ENCODE measurements at regions not wholly inside any gene's neighbourhood (a gene's known extent, or its start where the extent isn't known, plus 50 kb on each side); places are given as distances from the start of the nearest gene placed in this dataset.
A peak's percentile ranks its signal among the peaks of the same experiment; 100 is the strongest.

DNA sequence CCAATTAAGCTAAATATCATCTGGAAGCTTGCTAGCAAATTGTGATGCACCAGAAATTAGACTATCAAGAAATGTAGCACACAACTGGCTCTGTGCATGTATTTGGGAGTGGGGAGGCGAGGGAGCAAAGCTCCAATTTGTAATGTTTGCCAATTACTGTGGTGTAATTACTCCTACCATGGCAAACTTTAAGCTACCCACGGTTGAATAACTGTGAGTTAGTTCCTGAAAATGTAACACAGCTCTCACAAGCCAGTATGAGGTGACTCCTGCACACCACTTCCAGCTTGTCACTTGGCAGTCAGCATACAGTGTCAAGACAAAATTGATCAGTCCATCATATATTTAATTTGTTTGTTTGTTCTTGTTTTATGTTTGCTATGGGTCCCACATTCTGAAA, 141.2 kb downstream of the TM2D1 start:
- DNase-seq, result no peak
- H3K4me1 ChIP-seq, result no peaks in the 10 kb centered on the region
- intact Hi-C loops (cut with DNase I), result no loop called here
- no peak overlapping the region for H3K4me3 ChIP-seq
- TF ChIP-seq POLR2AphosphoS5 (IDR thresholded peaks at IDR 0.05) (no peak), POLR2A (IDR thresholded peaks at IDR 0.05) (no peak), EP300 (IDR thresholded peaks at IDR 0.05) (no peak)
- TF ChIP-seq, protein P1, sequence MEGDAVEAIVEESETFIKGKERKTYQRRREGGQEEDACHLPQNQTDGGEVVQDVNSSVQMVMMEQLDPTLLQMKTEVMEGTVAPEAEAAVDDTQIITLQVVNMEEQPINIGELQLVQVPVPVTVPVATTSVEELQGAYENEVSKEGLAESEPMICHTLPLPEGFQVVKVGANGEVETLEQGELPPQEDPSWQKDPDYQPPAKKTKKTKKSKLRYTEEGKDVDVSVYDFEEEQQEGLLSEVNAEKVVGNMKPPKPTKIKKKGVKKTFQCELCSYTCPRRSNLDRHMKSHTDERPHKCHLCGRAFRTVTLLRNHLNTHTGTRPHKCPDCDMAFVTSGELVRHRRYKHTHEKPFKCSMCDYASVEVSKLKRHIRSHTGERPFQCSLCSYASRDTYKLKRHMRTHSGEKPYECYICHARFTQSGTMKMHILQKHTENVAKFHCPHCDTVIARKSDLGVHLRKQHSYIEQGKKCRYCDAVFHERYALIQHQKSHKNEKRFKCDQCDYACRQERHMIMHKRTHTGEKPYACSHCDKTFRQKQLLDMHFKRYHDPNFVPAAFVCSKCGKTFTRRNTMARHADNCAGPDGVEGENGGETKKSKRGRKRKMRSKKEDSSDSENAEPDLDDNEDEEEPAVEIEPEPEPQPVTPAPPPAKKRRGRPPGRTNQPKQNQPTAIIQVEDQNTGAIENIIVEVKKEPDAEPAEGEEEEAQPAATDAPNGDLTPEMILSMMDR (IDR thresholded peaks at IDR 0.05), result no peak
- H3K36me3 ChIP-seq, result no peaks in the 10 kb centered on the region
- H3K9me3 ChIP-seq, result no peaks in the 10 kb centered on the region
- H3K27me3 ChIP-seq, result no peaks in the 10 kb centered on the region
- H3K27ac ChIP-seq, result no peak overlapping the region
- WGBS, 2 donors, result 73 to 80% methylated on average over 2 of the region's 2 CpGs

DNA sequence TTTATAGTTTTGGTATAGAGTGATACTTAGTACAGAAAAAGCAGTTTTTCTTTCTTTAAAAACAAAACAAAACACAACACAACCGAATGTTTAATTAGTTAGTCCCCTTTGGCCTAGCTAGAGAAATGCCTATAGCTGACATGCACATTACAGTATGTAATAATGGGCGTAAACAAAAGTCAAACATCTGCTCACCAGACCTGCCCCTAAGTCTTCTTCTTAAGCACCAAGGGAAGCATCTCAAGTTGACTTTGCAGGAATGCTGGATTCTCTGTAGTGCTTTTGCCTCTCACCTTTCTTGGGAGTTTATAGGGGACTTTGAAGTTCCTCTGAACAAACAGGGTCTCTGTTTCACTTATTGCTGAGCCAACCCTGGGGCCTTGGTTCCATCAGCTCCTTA, 143.7 kb downstream of the TM2D1 start:
- no peak for TF ChIP-seq POLR2AphosphoS5 (IDR thresholded peaks at IDR 0.05)
- TF ChIP-seq, protein P1 (IDR thresholded peaks at IDR 0.05), result no peak
- no peak for TF ChIP-seq POLR2A (IDR thresholded peaks at IDR 0.05)
- no peak for TF ChIP-seq EP300 (IDR thresholded peaks at IDR 0.05)
- H3K4me3 ChIP-seq, result no peak overlapping the region
- no peak overlapping the region for H3K27ac ChIP-seq
- no peaks in the 10 kb centered on the region for H3K27me3 ChIP-seq
- no peaks in the 10 kb centered on the region for H3K4me1 ChIP-seq
- intact Hi-C loops (cut with DNase I), result no loop called here
- no peaks in the 10 kb centered on the region for H3K9me3 ChIP-seq
- H3K36me3 ChIP-seq, result no peaks in the 10 kb centered on the region
- 79 to 82% methylated on average over 2 of the region's 2 CpGs for WGBS, 2 donors
- no peak for DNase-seq

DNA sequence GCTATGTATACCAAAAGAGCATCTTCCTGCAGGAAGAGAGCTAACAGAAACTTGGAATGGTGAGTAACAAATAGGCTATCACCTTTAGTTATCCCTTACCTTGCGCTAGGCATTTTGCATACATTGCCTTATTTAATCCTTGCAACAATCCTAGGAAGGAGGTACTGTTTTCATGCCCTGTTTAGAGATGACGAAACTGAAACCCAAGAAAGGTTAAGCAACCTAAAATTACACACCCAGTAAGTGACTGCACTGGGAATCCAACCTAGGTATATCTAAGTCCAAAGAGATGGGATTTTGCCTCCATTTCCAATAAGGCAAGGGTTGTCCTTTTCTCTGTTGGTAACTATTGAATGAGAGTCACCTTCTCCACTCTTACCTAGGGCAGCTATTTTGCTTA, 144.5 kb downstream of the TM2D1 start:
- H3K27me3 ChIP-seq, result no peaks in the 10 kb centered on the region
- H3K36me3 ChIP-seq, result no peaks in the 10 kb centered on the region
- intact Hi-C loops (cut with DNase I), result no loop called here
- no peaks in the 10 kb centered on the region for H3K9me3 ChIP-seq
- no peaks in the 10 kb centered on the region for H3K4me1 ChIP-seq
- WGBS, 2 donors, result 94 to 95% methylated on average over 2 of the region's 2 CpGs
- no peak overlapping the region for H3K4me3 ChIP-seq
- no peak for DNase-seq
- TF ChIP-seq POLR2A (IDR thresholded peaks at IDR 0.05), result no peak
- no peak for TF ChIP-seq POLR2AphosphoS5 (IDR thresholded peaks at IDR 0.05)
- TF ChIP-seq, protein P1 (IDR thresholded peaks at IDR 0.05), result no peak
- no peak for TF ChIP-seq EP300 (IDR thresholded peaks at IDR 0.05)
- no peak overlapping the region for H3K27ac ChIP-seq

DNA sequence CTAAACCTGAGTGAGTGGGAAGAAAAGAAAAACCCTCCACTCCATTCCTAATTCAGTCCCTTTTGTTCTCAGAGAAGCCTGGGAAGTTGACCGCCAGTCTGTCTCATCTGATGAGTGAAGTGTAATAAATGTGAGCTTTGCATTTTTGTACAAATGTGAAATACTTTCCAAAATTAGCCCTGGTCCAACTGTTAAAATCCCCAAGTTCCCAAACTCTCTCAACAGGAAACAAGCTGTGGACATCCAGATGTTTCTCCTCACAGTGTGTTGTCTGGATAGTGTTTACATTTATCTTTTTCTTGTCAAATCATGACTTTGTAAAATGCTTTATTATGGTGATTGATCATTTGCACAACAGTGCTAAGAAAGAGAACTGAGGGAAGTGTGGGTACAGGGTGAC, 145.1 kb downstream of the TM2D1 start:
- Histone ChIP-seq H3K36me3 (no peaks in the 10 kb centered on the region), H3K9me3 (no peaks in the 10 kb centered on the region), H3K4me3 (no peak overlapping the region), H3K27ac (no peak overlapping the region), H3K27me3 (no peaks in the 10 kb centered on the region), H3K4me1 (no peaks in the 10 kb centered on the region)
- intact Hi-C loops (cut with DNase I), result no loop called here
- TF ChIP-seq EP300 (IDR thresholded peaks at IDR 0.05) (no peak), POLR2AphosphoS5 (IDR thresholded peaks at IDR 0.05) (peak in 2 of 4 donors; percentile 24 to 45)
- TF ChIP-seq, protein P1 (IDR thresholded peaks at IDR 0.05), result no peak
- DNase-seq, result no peak
- WGBS, 2 donors, result 75 to 91% methylated on average over 1 of the region's 1 CpG

DNA sequence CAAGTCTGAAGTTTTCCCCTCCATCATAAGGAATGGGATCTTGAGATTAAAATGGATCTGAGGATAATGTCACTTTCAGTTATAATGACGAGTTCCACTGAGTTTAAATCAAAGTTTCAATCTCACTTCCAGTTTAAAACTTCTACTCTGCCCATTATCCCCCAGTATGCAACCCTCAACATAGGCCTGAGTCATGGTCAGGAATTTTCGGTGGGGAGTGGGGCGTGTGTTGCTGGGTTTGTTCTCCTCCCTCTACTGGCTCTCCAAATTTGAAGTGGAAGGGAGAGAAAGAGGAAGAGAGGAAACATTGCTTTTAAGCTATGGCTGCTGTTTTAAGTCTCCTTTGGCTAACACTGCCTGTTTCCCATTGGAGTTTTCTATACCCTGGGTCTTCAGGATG, 152.9 kb downstream of the TM2D1 start:
- DNase-seq, result no peak
- intact Hi-C loops (cut with DNase I), result no loop called here
- Histone ChIP-seq H3K9me3 (no peaks in the 10 kb centered on the region), H3K36me3 (no peaks in the 10 kb centered on the region), H3K27me3 (no peaks in the 10 kb centered on the region), H3K4me3 (no peak overlapping the region), H3K27ac (no peak overlapping the region), H3K4me1 (no peaks in the 10 kb centered on the region)
- TF ChIP-seq, protein P1 (IDR thresholded peaks at IDR 0.05), result no peak
- TF ChIP-seq EP300 (IDR thresholded peaks at IDR 0.05) (no peak), POLR2AphosphoS5 (IDR thresholded peaks at IDR 0.05) (no peak), POLR2A (IDR thresholded peaks at IDR 0.05) (no peak)
- 83 to 85% methylated on average over 3 of the region's 3 CpGs for WGBS, 2 donors

Data from sigmoid colon (tissue), 6 donors.